Body of pancreas (tissue), 4 donors: ENCODE measurements at regions not wholly inside any gene's neighbourhood (a gene's known extent, or its start where the extent isn't known, plus 50 kb on each side); places are given as distances from the start of the nearest gene placed in this dataset.

ENCODE experiments used
- ATAC-seq: fragments of 150-250 bp; one replicate; pipeline ENCODE4 v1.9.1; 2016
- DNase-seq, 4 donors: peaks; one replicate each; pipeline ENCODE4 v3.0.0-alpha.2; 2019
- H3K27ac ChIP-seq, 4 donors: fragments of 200-600 bp; sonication (generic); 1 replicate in 3 of 4; 2 replicates in 1 of 4; pipeline versions ENCODE4 v1.5.1 to v1.6.1; 2016 to 2019; ENCODE audit warnings: mild to moderate bottlenecking in 1 of 4, mixed read lengths in 1 of 4, moderate library complexity in 1 of 4
- H3K27me3 ChIP-seq, 2 donors: fragments of 200-600 bp; sonication (generic); one replicate each; pipeline ENCODE4 v1.6.0; 2016; ENCODE audit warnings: mild to moderate bottlenecking in 1 of 2
- H3K36me3 ChIP-seq, 2 donors: fragments of 200-600 bp; sonication (generic); replicated peaks in 1 of 2; 2 replicates each; pipeline ENCODE4 v1.5.1; 2016; ENCODE audit warnings: low read depth in 2 of 2; ENCODE audit not compliant: insufficient read depth in 1 of 2
- H3K4me1 ChIP-seq: fragments of 200-600 bp; sonication (generic); one replicate; pipeline ENCODE4 v1.6.0; 2016
- H3K4me3 ChIP-seq, 2 donors: fragments of 200-600 bp; sonication (generic); 1 replicate in 1 of 2; 2 replicates in 1 of 2; pipeline ENCODE4 v1.5.1; 2016 to 2019
- H3K9me3 ChIP-seq, 3 donors: fragments of 200-600 bp; sonication (generic); 1 replicate in 2 of 3; 2 replicates in 1 of 3; pipeline ENCODE4 v1.5.1; 2016
- POLR2A ChIP-seq, 3 donors: fragments of 450-650 bp; IDR thresholded peaks; one replicate each; pipeline ENCODE4 v1.6.1; 2016; ENCODE audit warnings: antibody characterized with exemption in 3 of 3, mild to moderate bottlenecking in 2 of 3
- WGBS, 2 donors: methylation state at CpG; one replicate each; pipeline ENCODE4 v1.1.5; 2017; 5-methylcytosine and 5-hydroxymethylcytosine counted together
- intact Hi-C: fragments of 100-400 bp; cut with DNase I; formaldehyde crosslinking; loops from one replicate; pipeline ENCODE4 v1.15.1; 2023
- TF ChIP-seq, protein P1 (sequence below), 7 experiments: fragments of 450-650 bp in 4 of 7; fragments of 200-600 bp in 3 of 7; sonication (generic) in 3 of 7; IDR thresholded peaks; one replicate each; pipeline ENCODE4 v1.5.1; 2016 to 2019; ENCODE audit warnings: antibody characterized with exemption in 7 of 7

- Histone ChIP-seq H3K27me3 (no peaks in the 10 kb centered on the region), H3K9me3 (no peaks in the 10 kb centered on the region), H3K36me3 (no peaks in the 10 kb centered on the region), H3K27ac (no peak overlapping the region), H3K4me1 (peaks cover 8% of the 10 kb centered on the region), H3K4me3 (no peak overlapping the region)
- intact Hi-C loops = no loop called here
- 20 to 43% methylated on average over 2 of the region's 2 CpGs for WGBS, 2 donors
- ATAC-seq (peak; percentile 99), DNase-seq (peak; percentile 44 to 70 (median 65))
- TF ChIP-seq, protein P1, sequence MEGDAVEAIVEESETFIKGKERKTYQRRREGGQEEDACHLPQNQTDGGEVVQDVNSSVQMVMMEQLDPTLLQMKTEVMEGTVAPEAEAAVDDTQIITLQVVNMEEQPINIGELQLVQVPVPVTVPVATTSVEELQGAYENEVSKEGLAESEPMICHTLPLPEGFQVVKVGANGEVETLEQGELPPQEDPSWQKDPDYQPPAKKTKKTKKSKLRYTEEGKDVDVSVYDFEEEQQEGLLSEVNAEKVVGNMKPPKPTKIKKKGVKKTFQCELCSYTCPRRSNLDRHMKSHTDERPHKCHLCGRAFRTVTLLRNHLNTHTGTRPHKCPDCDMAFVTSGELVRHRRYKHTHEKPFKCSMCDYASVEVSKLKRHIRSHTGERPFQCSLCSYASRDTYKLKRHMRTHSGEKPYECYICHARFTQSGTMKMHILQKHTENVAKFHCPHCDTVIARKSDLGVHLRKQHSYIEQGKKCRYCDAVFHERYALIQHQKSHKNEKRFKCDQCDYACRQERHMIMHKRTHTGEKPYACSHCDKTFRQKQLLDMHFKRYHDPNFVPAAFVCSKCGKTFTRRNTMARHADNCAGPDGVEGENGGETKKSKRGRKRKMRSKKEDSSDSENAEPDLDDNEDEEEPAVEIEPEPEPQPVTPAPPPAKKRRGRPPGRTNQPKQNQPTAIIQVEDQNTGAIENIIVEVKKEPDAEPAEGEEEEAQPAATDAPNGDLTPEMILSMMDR (IDR thresholded peaks at IDR 0.05) = no peak
- TF ChIP-seq POLR2A (IDR thresholded peaks at IDR 0.05) = no peak
Observed at GRCh38 chr14:82488473-82488872, 954.8 kb upstream of the SEL1L start.

- Histone ChIP-seq H3K9me3 (no peaks in the 10 kb centered on the region), H3K27ac (no peak overlapping the region), H3K27me3 (no peaks in the 10 kb centered on the region), H3K4me3 (no peak overlapping the region), H3K36me3 (no peaks in the 10 kb centered on the region), H3K4me1 (peaks cover 16% of the 10 kb centered on the region)
- 90% methylated on average over 1 of the region's 1 CpG for WGBS, 2 donors
- intact Hi-C loops = no loop called here
- ATAC-seq = no peak
- no peak for DNase-seq
- TF ChIP-seq POLR2A (IDR thresholded peaks at IDR 0.05) = no peak
- TF ChIP-seq, protein P1 (IDR thresholded peaks at IDR 0.05) = no peak
Observed at GRCh38 chr14:82490397-82490796, 956.7 kb upstream of the SEL1L start.

GRCh38 chr14:82492157-82492556 lies 958.5 kb upstream of the SEL1L start:
- intact Hi-C loops = no loop called here
- no peak for ATAC-seq
- WGBS, 2 donors = 82 to 91% methylated on average over 1 of the region's 1 CpG

DNA sequence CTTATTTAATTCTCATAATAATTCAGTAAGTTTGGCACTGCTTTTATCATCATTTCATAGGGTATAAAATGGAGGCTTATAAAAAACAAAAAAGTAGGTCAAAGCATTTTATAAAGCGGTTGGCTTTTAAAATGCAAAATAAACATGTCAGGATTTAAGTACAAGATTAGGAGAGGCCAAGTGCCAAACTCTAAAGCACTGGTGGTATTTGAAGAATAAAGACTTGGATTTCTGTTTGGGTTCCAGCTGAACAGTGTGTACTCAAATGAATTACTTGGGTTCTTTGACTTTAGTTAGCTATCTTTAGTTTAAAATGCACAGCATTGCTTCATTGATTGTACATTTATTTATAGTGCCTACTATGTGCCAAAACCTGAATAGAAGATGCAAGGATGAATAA lies 966.6 kb upstream of the SEL1L start:
- intact Hi-C loops = no loop called here
- Histone ChIP-seq H3K9me3 (no peaks in the 10 kb centered on the region), H3K27me3 (no peaks in the 10 kb centered on the region), H3K4me1 (no peaks in the 10 kb centered on the region), H3K36me3 (no peaks in the 10 kb centered on the region), H3K4me3 (no peak overlapping the region), H3K27ac (no peak overlapping the region)
- ATAC-seq (no peak), DNase-seq (no peak)
- TF ChIP-seq, protein P1 (IDR thresholded peaks at IDR 0.05) = no peak
- TF ChIP-seq POLR2A (IDR thresholded peaks at IDR 0.05) = no peak
- 21 to 28% methylated on average over 1 of the region's 1 CpG for WGBS, 2 donors

More at GRCh38 chr14:82492157-82492556, 958.5 kb upstream of the SEL1L start:
- Histone ChIP-seq H3K27ac (no peak overlapping the region), H3K36me3 (no peaks in the 10 kb centered on the region), H3K27me3 (no peaks in the 10 kb centered on the region), H3K9me3 (no peaks in the 10 kb centered on the region), H3K4me3 (no peak overlapping the region), H3K4me1 (peaks cover 16% of the 10 kb centered on the region)
- TF ChIP-seq, protein P1 (IDR thresholded peaks at IDR 0.05) = no peak
- no peak for TF ChIP-seq POLR2A (IDR thresholded peaks at IDR 0.05)
- DNase-seq = no peak

DNA sequence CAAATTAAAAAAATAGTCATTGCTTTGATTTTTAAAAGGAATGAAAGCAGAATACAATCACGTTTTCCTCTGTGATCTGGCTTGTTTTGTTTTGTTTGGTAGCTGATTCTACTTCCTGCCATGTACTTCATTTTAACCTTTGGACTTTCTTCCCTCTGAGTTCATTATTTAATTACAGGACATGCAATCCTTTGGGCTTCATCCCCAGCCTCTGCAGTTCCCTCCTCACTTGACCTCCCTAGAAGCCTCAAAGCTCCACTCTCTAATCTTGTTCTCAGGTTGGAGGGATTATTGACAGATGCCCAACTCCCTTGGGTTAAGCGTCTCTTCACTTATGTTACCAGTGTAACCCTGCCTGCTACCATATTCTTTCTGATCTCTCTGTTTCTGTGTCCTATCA lies 967.9 kb upstream of the SEL1L start:
- 39 to 49% methylated on average over 2 of the region's 2 CpGs for WGBS, 2 donors
- Histone ChIP-seq H3K4me3 (no peak overlapping the region), H3K27ac (no peak overlapping the region), H3K4me1 (no peaks in the 10 kb centered on the region), H3K27me3 (no peaks in the 10 kb centered on the region), H3K36me3 (no peaks in the 10 kb centered on the region), H3K9me3 (no peaks in the 10 kb centered on the region)
- DNase-seq = no peak
- intact Hi-C loops = no loop called here
- TF ChIP-seq, protein P1 (IDR thresholded peaks at IDR 0.05) = no peak
- TF ChIP-seq POLR2A (IDR thresholded peaks at IDR 0.05) = no peak
- peak; percentile 53 for ATAC-seq
